OCI-LY1 (cell line): ENCODE measurements at regions not wholly inside any gene's neighbourhood (a gene's known extent, or its start where the extent isn't known, plus 50 kb on each side); places are given as distances from the start of the nearest gene placed in this dataset.

Source experiments
- EZH2 ChIP-seq: fragments of 200-600 bp; sonication (generic), shearing (Covaris generic); IDR thresholded peaks from 2 replicates; pipeline ENCODE4 v1.8.0; 2017; ENCODE audit warnings: borderline replicate concordance, mixed run types, mild to moderate bottlenecking, antibody characterized with exemption, low read length, moderate library complexity, mixed read lengths
- TF ChIP-seq, protein P1 (sequence below): fragments of 200-600 bp; sonication (generic), shearing (Covaris generic); IDR thresholded peaks from 2 replicates; pipeline ENCODE4 v1.5.1; 2017; ENCODE audit warnings: mild to moderate bottlenecking, antibody characterized with exemption, low read length, moderate library complexity, mixed read lengths

DNA sequence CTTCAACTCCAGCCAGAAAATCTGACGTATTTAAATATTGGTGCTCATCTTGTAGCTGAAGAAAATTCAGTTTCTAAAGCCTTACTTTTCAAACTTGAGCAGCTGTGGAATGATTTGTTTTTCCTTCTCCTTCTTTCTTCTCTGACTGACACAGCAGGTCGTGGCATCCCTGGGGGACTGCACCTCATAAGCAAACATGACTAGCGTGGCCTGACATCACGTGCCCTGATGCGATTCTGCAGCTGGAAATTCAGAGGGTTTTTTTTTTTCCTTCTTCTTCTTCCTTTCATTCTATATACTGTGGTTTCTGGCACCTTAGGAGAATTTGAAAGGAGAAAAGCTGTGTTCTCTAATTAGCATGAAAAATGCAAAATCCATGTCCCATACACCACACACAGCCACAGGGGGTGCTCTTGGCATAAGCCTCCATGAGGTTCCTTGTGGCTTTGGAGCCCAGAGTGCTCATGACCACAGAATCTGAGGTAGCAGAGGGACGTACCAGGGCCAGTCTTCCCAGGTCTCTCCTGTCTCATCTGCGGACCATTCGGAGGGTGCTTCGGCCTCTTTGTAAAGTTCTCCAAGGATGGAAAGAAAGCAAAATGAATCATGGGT is 258.5 kb upstream of the CDH4 start:
- TF ChIP-seq, protein P1, sequence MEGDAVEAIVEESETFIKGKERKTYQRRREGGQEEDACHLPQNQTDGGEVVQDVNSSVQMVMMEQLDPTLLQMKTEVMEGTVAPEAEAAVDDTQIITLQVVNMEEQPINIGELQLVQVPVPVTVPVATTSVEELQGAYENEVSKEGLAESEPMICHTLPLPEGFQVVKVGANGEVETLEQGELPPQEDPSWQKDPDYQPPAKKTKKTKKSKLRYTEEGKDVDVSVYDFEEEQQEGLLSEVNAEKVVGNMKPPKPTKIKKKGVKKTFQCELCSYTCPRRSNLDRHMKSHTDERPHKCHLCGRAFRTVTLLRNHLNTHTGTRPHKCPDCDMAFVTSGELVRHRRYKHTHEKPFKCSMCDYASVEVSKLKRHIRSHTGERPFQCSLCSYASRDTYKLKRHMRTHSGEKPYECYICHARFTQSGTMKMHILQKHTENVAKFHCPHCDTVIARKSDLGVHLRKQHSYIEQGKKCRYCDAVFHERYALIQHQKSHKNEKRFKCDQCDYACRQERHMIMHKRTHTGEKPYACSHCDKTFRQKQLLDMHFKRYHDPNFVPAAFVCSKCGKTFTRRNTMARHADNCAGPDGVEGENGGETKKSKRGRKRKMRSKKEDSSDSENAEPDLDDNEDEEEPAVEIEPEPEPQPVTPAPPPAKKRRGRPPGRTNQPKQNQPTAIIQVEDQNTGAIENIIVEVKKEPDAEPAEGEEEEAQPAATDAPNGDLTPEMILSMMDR = no peak
- TF ChIP-seq EZH2 = no peak
